LNCAP (cell line): ENCODE measurements at regions not wholly inside any gene's neighbourhood (a gene's known extent, or its start where the extent isn't known, plus 50 kb on each side); places are given as distances from the start of the nearest gene placed in this dataset.

Source experiments
- CTCF ChIP-seq: fragments of 450-650 bp; IDR thresholded peaks from 2 replicates; pipeline ENCODE4 v1.5.1; 2017; ENCODE audit warnings: mild to moderate bottlenecking

GRCh38 chr20:40778894-40779496, 90.0 kb upstream of the MAFB start:
- TF ChIP-seq CTCF = no peak

GRCh38 chr20:40781327-40782042, 92.4 kb upstream of the MAFB start:
- TF ChIP-seq CTCF = no peak

GRCh38 chr20:40782043-40782368, 93.0 kb upstream of the MAFB start:
- no peak for TF ChIP-seq CTCF

GRCh38 chr20:40785346-40785745, 96.3 kb upstream of the MAFB start:
- no peak for TF ChIP-seq CTCF

GRCh38 chr20:40786336-40786735, 97.3 kb upstream of the MAFB start:
- TF ChIP-seq CTCF = no peak

GRCh38 chr20:40787941-40788340, 98.9 kb upstream of the MAFB start:
- no peak for TF ChIP-seq CTCF

- TF ChIP-seq CTCF = peak; percentile 46
Observed at GRCh38 chr20:40797425-40797824, 108.4 kb upstream of the MAFB start.

GRCh38 chr20:40798066-40798465, 109.0 kb upstream of the MAFB start:
- TF ChIP-seq CTCF = no peak
